SK-N-SH treated with all-trans-retinoic acid at 6 μM for 48 hours (cell line): ENCODE measurements at regions not wholly inside any gene's neighbourhood (a gene's known extent, or its start where the extent isn't known, plus 50 kb on each side); places are given as distances from the start of the nearest gene placed in this dataset.

Experiments
- ATAC-seq: fragments of 200-7000 bp; cut with Tn5 transposase; 3 replicates; pipeline ENCODE4 v1.9.1; 2020; ENCODE audit warnings: mild to moderate bottlenecking, moderate library complexity
- ARNTL ChIP-seq: fragments of 450-650 bp; formaldehyde crosslinking; IDR thresholded peaks from 2 replicates; pipeline ENCODE4 v1.5.0; 2020; ENCODE audit warnings: low read depth, mild to moderate bottlenecking, moderate library complexity, borderline replicate concordance
- BACH2 ChIP-seq: fragments of 250-450 bp; sonication (Bioruptor Pico); IDR thresholded peaks from 2 replicates; pipeline ENCODE4 v1.9.0; 2021; ENCODE audit warnings: mild to moderate bottlenecking, borderline replicate concordance
- ISL1 ChIP-seq: fragments of 250-450 bp; sonication (Bioruptor Pico); IDR thresholded peaks from 2 replicates; pipeline ENCODE4 v2.1.2; 2022; ENCODE audit warnings: mild to moderate bottlenecking, moderate library complexity
- OSR1 ChIP-seq: fragments of 250-450 bp; sonication (Bioruptor Pico); IDR thresholded peaks from 2 replicates; pipeline ENCODE4 v1.8.0; 2022; ENCODE audit warnings: moderate library complexity, mild to moderate bottlenecking, inconsistent platforms
- PATZ1 ChIP-seq: fragments of 250-450 bp; sonication (Bioruptor Pico); IDR thresholded peaks from 2 replicates; pipeline ENCODE4 v1.8.0; 2020; ENCODE audit warnings: mild to moderate bottlenecking, moderate library complexity, borderline replicate concordance
- POU6F1 ChIP-seq: fragments of 250-450 bp; sonication (Bioruptor Pico); IDR thresholded peaks from 2 replicates; pipeline ENCODE4 v1.8.0; 2021; ENCODE audit warnings: low read depth, mild to moderate bottlenecking, moderate library complexity, borderline replicate concordance
- PPARA ChIP-seq: fragments of 250-450 bp; sonication (Bioruptor Pico); IDR thresholded peaks from 2 replicates; pipeline ENCODE4 v1.5.0; 2020; ENCODE audit warnings: mild to moderate bottlenecking, borderline replicate concordance
- RARB ChIP-seq: fragments of 250-450 bp; sonication (Bioruptor Pico); IDR thresholded peaks from 2 replicates; pipeline ENCODE4 v1.8.0; 2021; ENCODE audit warnings: mild to moderate bottlenecking, moderate library complexity
- SNAI2 ChIP-seq: fragments of 250-450 bp; sonication (Bioruptor Pico); IDR thresholded peaks from 2 replicates; pipeline ENCODE4 v1.5.0; 2020; ENCODE audit warnings: mild to moderate bottlenecking, moderate library complexity
- TCF4 ChIP-seq: fragments of 250-450 bp; sonication (Bioruptor Pico); IDR thresholded peaks from 2 replicates; pipeline ENCODE4 v1.8.0; 2021; ENCODE audit warnings: mild to moderate bottlenecking, moderate library complexity, borderline replicate concordance
- TOX ChIP-seq: fragments of 250-450 bp; sonication (Bioruptor Pico); IDR thresholded peaks from 2 replicates; pipeline ENCODE4 v1.8.0; 2021; ENCODE audit warnings: mild to moderate bottlenecking, moderate library complexity, borderline replicate concordance
- TSHZ2 ChIP-seq: fragments of 250-450 bp; sonication (Bioruptor Pico); IDR thresholded peaks from 2 replicates; pipeline ENCODE4 v1.5.0; 2020; ENCODE audit warnings: mild to moderate bottlenecking, moderate library complexity
- ZFP30 ChIP-seq: fragments of 450-650 bp; formaldehyde crosslinking; IDR thresholded peaks from 2 replicates; pipeline ENCODE4 v1.5.0; 2022; ENCODE audit warnings: mild to moderate bottlenecking, moderate library complexity
- ZNF565 ChIP-seq: fragments of 450-650 bp; formaldehyde crosslinking; conservative IDR thresholded peaks from 2 replicates; pipeline ENCODE4 v1.5.0; 2020; ENCODE audit warnings: low read depth, mild to moderate bottlenecking, moderate library complexity
- ZNF70 ChIP-seq: fragments of 450-650 bp; formaldehyde crosslinking; IDR thresholded peaks from 2 replicates; pipeline ENCODE4 v1.5.0; 2020; ENCODE audit warnings: mild to moderate bottlenecking, moderate library complexity
- ZNF8 ChIP-seq: fragments of 450-650 bp; formaldehyde crosslinking; IDR thresholded peaks from 2 replicates; pipeline ENCODE4 v1.5.0; 2020; ENCODE audit warnings: mild to moderate bottlenecking, moderate library complexity
- TF ChIP-seq, protein P1 (sequence below): fragments of 250-450 bp; sonication (Bioruptor Pico); IDR thresholded peaks from 2 replicates; pipeline ENCODE4 v1.5.1; 2020; ENCODE audit warnings: low read depth, mild to moderate bottlenecking, moderate library complexity

- TF ChIP-seq ZNF70 (CRISPR knock-in tag) (no peak), TOX (CRISPR knock-in tag) (no peak)
- ATAC-seq, result no peak
Measured at GRCh38 chr7:45974540-45975360, 53.7 kb upstream of the IGFBP3 start.

DNA sequence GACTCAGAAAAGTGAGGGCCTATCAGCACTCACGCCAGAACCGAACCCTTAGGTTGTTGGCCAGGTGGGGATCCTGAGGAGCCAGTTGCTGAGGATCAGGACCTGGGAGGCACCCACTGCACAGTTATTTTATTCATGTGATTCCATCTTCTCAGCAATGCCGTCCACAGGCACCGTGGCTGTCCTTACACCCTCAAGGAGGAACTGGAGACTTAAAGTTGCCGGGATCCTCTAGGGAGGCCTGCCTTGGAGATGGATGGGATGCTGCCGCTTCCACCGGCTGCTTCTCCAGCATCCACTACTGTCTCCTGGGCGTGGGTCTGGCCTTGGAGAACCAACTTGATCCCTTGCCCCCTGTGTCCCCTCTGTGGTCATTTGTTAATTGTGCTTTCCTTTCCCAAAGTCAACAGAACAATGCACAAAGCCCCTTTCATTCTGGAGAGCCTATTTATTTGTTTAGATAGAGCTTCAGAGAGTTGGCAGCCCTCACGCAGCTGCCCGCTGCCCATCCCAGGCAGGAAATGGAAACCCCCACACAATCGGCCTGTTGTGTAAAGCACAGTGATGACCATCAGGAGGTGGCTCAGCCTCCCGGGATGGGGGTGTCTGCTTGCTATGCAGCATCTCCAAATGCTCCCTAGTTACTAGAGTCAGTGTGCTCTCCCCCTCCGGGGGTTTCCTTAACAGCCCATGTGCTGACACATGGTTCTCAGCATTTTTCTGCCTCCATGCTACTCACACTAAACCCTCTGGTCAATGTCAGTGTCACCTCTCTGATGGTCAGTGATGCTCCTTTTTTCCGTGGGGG is 52.9 kb upstream of the IGFBP3 start:
- no peak for ATAC-seq
- no peak for TF ChIP-seq ZFP30 (CRISPR knock-in tag)
- TF ChIP-seq TCF4 (CRISPR knock-in tag), result no peak
- no peak for TF ChIP-seq BACH2
- no peak for TF ChIP-seq RARB (CRISPR knock-in tag)
- TF ChIP-seq ZNF70 (CRISPR knock-in tag), result no peak
- TF ChIP-seq ARNTL (CRISPR knock-in tag), result no peak
- TF ChIP-seq, protein P1, sequence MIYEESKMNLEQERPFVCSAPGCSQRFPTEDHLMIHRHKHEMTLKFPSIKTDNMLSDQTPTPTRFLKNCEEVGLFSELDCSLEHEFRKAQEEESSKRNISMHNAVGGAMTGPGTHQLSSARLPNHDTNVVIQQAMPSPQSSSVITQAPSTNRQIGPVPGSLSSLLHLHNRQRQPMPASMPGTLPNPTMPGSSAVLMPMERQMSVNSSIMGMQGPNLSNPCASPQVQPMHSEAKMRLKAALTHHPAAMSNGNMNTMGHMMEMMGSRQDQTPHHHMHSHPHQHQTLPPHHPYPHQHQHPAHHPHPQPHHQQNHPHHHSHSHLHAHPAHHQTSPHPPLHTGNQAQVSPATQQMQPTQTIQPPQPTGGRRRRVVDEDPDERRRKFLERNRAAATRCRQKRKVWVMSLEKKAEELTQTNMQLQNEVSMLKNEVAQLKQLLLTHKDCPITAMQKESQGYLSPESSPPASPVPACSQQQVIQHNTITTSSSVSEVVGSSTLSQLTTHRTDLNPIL (CRISPR knock-in tag), result no peak
- no peak for TF ChIP-seq POU6F1 (CRISPR knock-in tag)
- TF ChIP-seq, all 23 proteins: peak for 0

DNA sequence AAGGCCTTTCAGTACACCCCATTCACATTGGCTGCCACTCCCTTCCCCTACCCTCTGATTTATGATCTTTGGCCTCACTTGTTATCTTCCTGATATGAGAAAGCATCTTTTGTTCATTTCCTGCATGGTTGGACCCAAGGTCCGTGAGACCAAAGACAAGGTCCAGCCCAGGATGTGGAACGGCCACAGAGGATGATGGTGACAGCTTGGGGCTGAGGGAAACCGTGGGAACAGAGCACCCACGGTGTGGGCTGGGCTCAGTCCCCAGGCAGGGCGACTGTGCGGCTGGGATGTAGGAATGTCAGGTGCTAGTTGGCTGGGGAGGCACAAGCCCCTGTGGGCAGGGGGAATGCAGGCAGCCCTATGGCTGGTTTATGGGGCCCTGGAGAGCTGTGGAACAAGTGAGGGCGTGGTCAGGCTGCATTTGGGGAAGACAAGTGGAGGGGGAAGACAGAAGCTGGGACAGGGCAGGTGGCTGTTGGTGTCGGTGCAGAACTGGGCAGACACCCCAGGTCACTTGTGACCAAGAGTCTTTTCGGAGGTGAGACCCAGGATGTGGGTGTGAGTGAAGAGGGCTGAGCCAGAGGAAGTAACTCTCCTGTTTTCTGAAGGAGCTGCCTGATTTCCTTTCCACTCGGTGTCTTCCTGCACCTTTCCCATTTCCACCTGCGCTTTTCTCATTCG is 51.7 kb upstream of the IGFBP3 start:
- TF ChIP-seq, protein P1 (CRISPR knock-in tag), result no peak
- TF ChIP-seq PATZ1 (CRISPR knock-in tag), result no peak
- TF ChIP-seq BACH2, result no peak
- TF ChIP-seq ZNF70 (CRISPR knock-in tag), result no peak
- no peak for TF ChIP-seq TCF4 (CRISPR knock-in tag)
- TF ChIP-seq SNAI2 (CRISPR knock-in tag), result no peak
- no peak for TF ChIP-seq TOX (CRISPR knock-in tag)
- TF ChIP-seq ISL1 (CRISPR knock-in tag), result no peak
- no peak for TF ChIP-seq RARB (CRISPR knock-in tag)
- no peak for TF ChIP-seq OSR1 (CRISPR knock-in tag)
- TF ChIP-seq ZNF565 (CRISPR knock-in tag), result no peak
- no peak for TF ChIP-seq ARNTL (CRISPR knock-in tag)
- no peak for TF ChIP-seq ZNF8
- TF ChIP-seq TSHZ2 (CRISPR knock-in tag), result no peak
- no peak for TF ChIP-seq PPARA (CRISPR knock-in tag)
- no peak for TF ChIP-seq POU6F1 (CRISPR knock-in tag)
- no peak for ATAC-seq
